HG03439 (cell line): ENCODE measurements at regions not wholly inside any gene's neighbourhood (a gene's known extent, or its start where the extent isn't known, plus 50 kb on each side); places are given as distances from the start of the nearest gene placed in this dataset.
"Not testable (repeated sequence)": the region's sequence is repeated elsewhere in the genome, so short reads cannot be mapped to it uniquely, and the experiment has no call there.

ENCODE experiments used
- ATAC-seq: cut with Tn5 transposase; IDR thresholded peaks from one replicate; pipeline ENCODE4 v1.9.1; 2021; ENCODE audit warnings: mild to moderate bottlenecking, moderate library complexity; ENCODE audit not compliant: unreplicated experiment

GRCh38 chr15:79538527-79538926 lies 106.4 kb downstream of the MINAR1 start:
- ATAC-seq = no peak

DNA sequence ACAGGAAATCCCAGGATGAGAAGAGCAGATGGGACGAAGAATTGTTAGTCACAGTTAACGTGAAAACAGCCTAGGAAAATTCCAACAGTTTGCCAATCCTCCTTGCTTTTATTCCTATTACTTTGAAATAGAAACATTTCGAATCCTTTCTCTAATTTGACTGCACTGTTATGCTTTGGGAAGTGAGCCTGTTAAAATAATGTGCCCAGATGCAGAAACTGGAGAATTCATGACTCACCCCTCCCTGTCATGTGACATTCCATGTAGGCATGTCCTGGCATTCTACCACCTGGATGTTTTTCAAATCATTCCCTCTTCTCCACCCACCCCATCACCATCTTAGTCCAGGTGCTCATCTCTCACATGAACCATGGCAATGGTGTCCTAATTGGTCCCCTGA lies 107.3 kb downstream of the MINAR1 start:
- no peak for ATAC-seq

GRCh38 chr15:79540551-79540950 lies 108.4 kb downstream of the MINAR1 start:
- no peak for ATAC-seq

GRCh38 chr15:79541196-79541595 lies 109.1 kb downstream of the MINAR1 start:
- ATAC-seq = no peak

- ATAC-seq = no peak
Observed at GRCh38 chr15:79543097-79543496, 111.0 kb downstream of the MINAR1 start.

DNA sequence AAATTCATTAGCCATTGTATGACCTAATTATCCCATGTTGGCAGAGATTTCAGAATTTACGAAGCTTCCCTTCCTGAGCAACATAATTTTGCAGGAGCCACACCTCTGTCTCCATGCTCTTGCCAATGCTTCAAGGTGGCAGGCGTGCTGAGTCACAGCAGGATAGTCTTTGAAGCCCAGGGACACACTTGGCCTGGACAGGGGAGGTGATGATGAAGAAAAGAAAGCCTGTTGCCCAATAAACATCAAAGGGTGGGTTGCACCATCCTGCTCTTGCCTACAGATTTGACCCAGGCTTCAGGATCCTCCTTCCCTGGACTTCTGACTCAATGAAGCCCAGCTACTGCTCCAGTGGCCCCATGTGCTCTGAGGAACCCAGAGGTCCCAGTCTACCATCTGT lies 117.1 kb downstream of the MINAR1 start:
- no peak for ATAC-seq

DNA sequence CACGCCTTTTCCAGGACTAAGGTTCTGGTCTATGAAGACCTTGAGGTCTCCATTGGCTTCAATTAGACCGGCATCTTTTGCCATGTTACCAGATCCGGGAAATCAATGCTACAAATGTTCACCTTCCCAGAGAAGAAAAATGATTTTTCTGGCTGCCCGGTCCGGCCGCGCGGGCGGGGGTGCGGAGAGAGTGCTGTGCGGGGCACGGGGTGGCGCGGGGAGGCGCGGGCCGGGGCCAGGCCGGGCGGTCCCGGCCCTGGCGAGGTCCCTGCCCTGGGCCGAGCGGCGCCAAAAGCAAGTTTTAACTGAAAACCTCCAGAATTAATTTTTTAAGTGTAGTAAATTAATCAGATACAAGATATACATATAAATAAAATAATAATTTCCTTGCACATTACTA lies 128.2 kb downstream of the MINAR1 start:
- ATAC-seq = no peak

DNA sequence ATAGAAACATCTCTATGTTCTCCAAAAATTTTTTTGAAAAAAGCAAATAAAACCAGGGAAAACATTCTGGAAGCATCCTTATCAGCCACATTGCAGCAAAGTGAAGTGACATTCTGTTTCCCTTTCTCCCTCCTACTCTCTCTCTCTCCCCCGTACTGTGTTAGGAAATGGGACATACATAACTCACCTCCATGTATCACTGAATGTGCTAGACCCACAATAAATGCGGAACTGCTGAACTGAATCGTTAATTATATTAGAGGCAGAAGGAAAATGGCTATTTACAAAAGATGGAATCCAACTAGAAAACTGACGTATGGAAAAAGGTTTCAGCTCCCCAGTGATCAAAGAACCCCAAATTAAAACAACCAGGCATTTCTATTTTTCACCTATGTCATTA lies 129.8 kb downstream of the MINAR1 start:
- ATAC-seq = no peak

GRCh38 chr15:79562403-79562815 lies 130.3 kb downstream of the MINAR1 start:
- ATAC-seq = no peak

- no peak for ATAC-seq
Observed at GRCh38 chr15:79562899-79563298, 130.8 kb downstream of the MINAR1 start.

- ATAC-seq = no peak
Observed at GRCh38 chr15:79570004-79570403, 137.9 kb downstream of the MINAR1 start.

GRCh38 chr15:79572691-79573404 lies 140.7 kb downstream of the MINAR1 start:
- no peak for ATAC-seq

DNA sequence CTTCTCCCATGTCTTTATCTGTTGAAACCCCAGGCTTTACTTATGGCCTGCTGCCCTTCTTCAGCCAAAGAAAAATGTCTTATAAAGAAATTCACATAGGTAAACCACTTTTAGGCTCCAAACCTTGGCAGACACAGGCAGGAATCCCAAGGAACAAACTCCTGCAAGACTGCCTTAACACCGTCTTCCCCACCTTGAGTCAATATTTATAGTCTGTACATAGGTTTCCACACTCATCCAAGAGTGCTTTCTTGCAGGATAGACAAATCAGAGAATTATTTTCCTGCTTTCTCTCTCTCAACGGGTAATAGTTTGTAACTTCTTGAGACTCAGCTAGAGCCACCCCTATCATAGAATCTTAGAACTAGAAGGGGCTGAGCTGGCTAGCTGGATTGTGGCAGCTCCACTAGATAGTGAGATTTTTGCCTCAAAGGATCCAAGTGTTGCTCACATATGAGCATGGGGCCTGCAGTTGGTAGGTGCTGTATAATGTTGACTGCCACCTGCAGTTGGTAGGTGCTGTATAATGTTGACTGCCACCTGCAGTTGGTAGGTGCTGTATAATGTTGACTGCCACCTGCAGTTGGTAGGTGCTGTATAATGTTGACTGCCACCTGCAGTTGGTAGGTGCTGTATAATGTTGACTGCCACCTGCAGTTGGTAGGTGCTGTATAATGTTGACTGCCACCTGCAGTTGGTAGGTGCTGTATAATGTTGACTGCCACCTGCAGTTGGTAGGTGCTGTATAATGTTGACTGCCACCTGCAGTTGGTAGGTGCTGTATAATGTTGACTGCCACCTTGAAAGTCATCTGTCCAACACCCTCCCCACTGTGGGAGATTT lies 142.5 kb downstream of the MINAR1 start:
- not testable (repeated sequence) for ATAC-seq

GRCh38 chr15:79582650-79583049 lies 150.5 kb downstream of the MINAR1 start:
- ATAC-seq = no peak

DNA sequence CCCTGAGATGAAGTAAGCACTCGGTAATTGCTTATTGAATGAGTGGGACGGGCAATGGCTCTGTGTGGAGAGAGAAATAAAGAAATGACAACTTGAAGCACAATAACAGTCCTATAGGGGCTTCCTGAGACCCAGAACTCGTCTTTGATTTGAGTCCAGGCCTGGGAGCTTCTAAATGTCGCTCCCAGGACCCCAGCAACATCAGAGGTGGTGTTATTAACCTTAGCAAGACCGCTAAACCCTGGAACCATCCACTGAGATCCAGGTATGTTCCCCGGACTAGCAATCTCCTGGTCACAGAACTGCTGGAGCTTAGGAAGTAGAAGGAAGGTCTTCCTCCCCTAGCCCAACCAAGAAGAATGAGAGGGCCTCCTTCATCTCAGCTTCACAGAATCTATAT lies 160.0 kb downstream of the MINAR1 start:
- no peak for ATAC-seq

- no peak for ATAC-seq
Observed at GRCh38 chr15:79593119-79593869, 161.2 kb downstream of the MINAR1 start.

DNA sequence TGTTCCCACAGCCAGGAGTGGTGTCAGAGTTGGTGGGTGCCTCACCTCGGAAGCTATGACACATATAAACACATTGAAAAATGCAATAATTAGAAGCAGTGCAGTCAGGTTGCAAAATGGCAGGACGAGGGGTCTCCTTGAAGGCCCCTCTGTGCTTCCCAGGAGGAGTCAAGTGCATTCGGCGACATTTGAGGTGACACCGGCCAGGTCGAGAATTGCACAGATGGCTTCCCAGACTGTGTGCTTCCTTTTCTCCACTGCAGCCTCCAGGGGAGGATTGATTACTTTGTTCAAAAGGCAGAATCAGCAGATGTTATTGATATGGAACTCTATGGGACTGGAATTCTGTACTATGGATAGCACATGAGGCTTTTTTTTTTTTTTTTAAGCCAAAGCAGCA lies 163.2 kb downstream of the MINAR1 start:
- no peak for ATAC-seq

- peak; percentile 96 for ATAC-seq
Observed at GRCh38 chr15:79595995-79596622, 164.0 kb downstream of the MINAR1 start.

- ATAC-seq = no peak
Observed at GRCh38 chr15:79598639-79599038, 166.5 kb downstream of the MINAR1 start.

- ATAC-seq = no peak
Observed at GRCh38 chr15:79601405-79602086, 169.4 kb downstream of the MINAR1 start.

- ATAC-seq = no peak
Observed at GRCh38 chr15:79602180-79602579, 170.0 kb downstream of the MINAR1 start.
